ENCODE measurements at regions not wholly inside any gene's neighbourhood (a gene's known extent, or its start where the extent isn't known, plus 50 kb on each side); places are given as distances from the start of the nearest gene placed in this dataset.
"Not testable (repeated sequence)": the region's sequence is repeated elsewhere in the genome, so short reads cannot be mapped to it uniquely, and the experiment has no call there.

- Histone ChIP-seq H3K9me2 (replicated peaks; ENCODE audit: low read length) (no peaks in the 10 kb centered on the region), H3K36me3 (ENCODE audit: low read depth, low read length) (no peaks in the 10 kb centered on the region), H3F3A (ENCODE audit: low read length, unreplicated experiment) (no peaks in the 10 kb centered on the region), H3K9me3 (ENCODE audit: low read length) (no peaks in the 10 kb centered on the region), H2AFZ (ENCODE audit: low read length) (no peak overlapping the region), H3K4me3 (ENCODE audit: low read length) (no peak overlapping the region), H4K20me1 (ENCODE audit: low read length) (no peaks in the 10 kb centered on the region), H3K9ac (ENCODE audit: low read length) (no peak overlapping the region), H3K27me3 (ENCODE audit: low read length) (peaks cover 4% of the 10 kb centered on the region; the same call in 1 of the 2 replicates), H3K79me2 (ENCODE audit: low read length) (no peaks in the 10 kb centered on the region), H3K27ac (ENCODE audit: low read length) (no peak overlapping the region), H3K4me1 (ENCODE audit: insufficient read depth, low read length) (no peaks in the 10 kb centered on the region), H3K4me2 (ENCODE audit: low read length) (no peak overlapping the region)
- no TSS peak for BruUV-seq (replicated peaks)
- ATAC-seq, result no peak
- TF ChIP-seq CTCF (conservative IDR thresholded peaks at IDR 0.05; ENCODE audit: low read depth, low read length) (no peak), EZH2phosphoT487 (IDR thresholded peaks at IDR 0.05; ENCODE audit: borderline replicate concordance, low read length) (no peak), EZH2 (IDR thresholded peaks at IDR 0.05; ENCODE audit: low read length, unreplicated experiment) (no peak)
- POLR2A ChIA-PET (ENCODE audit: unreplicated experiment), result no interaction called here
- intact Hi-C loops (cut with micrococcal nuclease), result no loop called here
- DNase-seq, result no peak
- CTCF ChIA-PET, result no interaction called here
These were observed 207.6 kb upstream of the PRKCQ start for GRCh38 chr10:6787718-6788117.

GRCh38 chr10:6787091-6787490 is 207.0 kb upstream of the PRKCQ start:
- no peak overlapping the region for H3K4me2 ChIP-seq (ENCODE audit: low read length)
- CTCF ChIA-PET, result no interaction called here
- H4K20me1 ChIP-seq (ENCODE audit: low read length), result no peaks in the 10 kb centered on the region
- no peak overlapping the region for H3K4me3 ChIP-seq (ENCODE audit: low read length)
- TF ChIP-seq CTCF (conservative IDR thresholded peaks at IDR 0.05; ENCODE audit: low read depth, low read length) (no peak), EZH2phosphoT487 (IDR thresholded peaks at IDR 0.05; ENCODE audit: borderline replicate concordance, low read length) (no peak), EZH2 (IDR thresholded peaks at IDR 0.05; ENCODE audit: low read length, unreplicated experiment) (no peak)
- no peaks in the 10 kb centered on the region for H3K79me2 ChIP-seq (ENCODE audit: low read length)
- H3K27me3 ChIP-seq (ENCODE audit: low read length), result peaks cover 4% of the 10 kb centered on the region; the same call in 1 of the 2 replicates
- intact Hi-C loops (cut with micrococcal nuclease), result no loop called here
- DNase-seq (no peak), ATAC-seq (no peak)
- no peak overlapping the region for H3K27ac ChIP-seq (ENCODE audit: low read length)
- BruUV-seq (replicated peaks), result no TSS peak
- H3K9ac ChIP-seq (ENCODE audit: low read length), result no peak overlapping the region
- H3K9me2 ChIP-seq (replicated peaks; ENCODE audit: low read length), result no peaks in the 10 kb centered on the region
- no peaks in the 10 kb centered on the region for H3K9me3 ChIP-seq (ENCODE audit: low read length)
- no peaks in the 10 kb centered on the region for H3F3A ChIP-seq (ENCODE audit: low read length, unreplicated experiment)
- no peaks in the 10 kb centered on the region for H3K36me3 ChIP-seq (ENCODE audit: low read depth, low read length)
- H3K4me1 ChIP-seq (ENCODE audit: insufficient read depth, low read length), result no peaks in the 10 kb centered on the region
- POLR2A ChIA-PET (ENCODE audit: unreplicated experiment), result no interaction called here
- no peak overlapping the region for H2AFZ ChIP-seq (ENCODE audit: low read length)

GRCh38 chr10:6786579-6787031 is 206.5 kb upstream of the PRKCQ start:
- no peak overlapping the region for H3K4me3 ChIP-seq (ENCODE audit: low read length)
- BruUV-seq (replicated peaks), result no TSS peak
- peaks cover 4% of the 10 kb centered on the region; the same call in 1 of the 2 replicates for H3K27me3 ChIP-seq (ENCODE audit: low read length)
- no peaks in the 10 kb centered on the region for H3K79me2 ChIP-seq (ENCODE audit: low read length)
- no peaks in the 10 kb centered on the region for H3K36me3 ChIP-seq (ENCODE audit: low read depth, low read length)
- no peak overlapping the region for H3K4me2 ChIP-seq (ENCODE audit: low read length)
- no peaks in the 10 kb centered on the region for H3F3A ChIP-seq (ENCODE audit: low read length, unreplicated experiment)
- intact Hi-C loops (cut with micrococcal nuclease), result no loop called here
- H3K9me2 ChIP-seq (replicated peaks; ENCODE audit: low read length), result no peaks in the 10 kb centered on the region
- CTCF ChIA-PET, result no interaction called here
- no peak overlapping the region for H3K9ac ChIP-seq (ENCODE audit: low read length)
- ATAC-seq (no peak), DNase-seq (no peak)
- H3K27ac ChIP-seq (ENCODE audit: low read length), result no peak overlapping the region
- TF ChIP-seq EZH2phosphoT487 (IDR thresholded peaks at IDR 0.05; ENCODE audit: borderline replicate concordance, low read length) (no peak), CTCF (conservative IDR thresholded peaks at IDR 0.05; ENCODE audit: low read depth, low read length) (peak; percentile 43; the same call in 1 of the 2 replicates)
- no peaks in the 10 kb centered on the region for H3K4me1 ChIP-seq (ENCODE audit: insufficient read depth, low read length)
- no peaks in the 10 kb centered on the region for H3K9me3 ChIP-seq (ENCODE audit: low read length)
- POLR2A ChIA-PET (ENCODE audit: unreplicated experiment), result no interaction called here
- H2AFZ ChIP-seq (ENCODE audit: low read length), result no peak overlapping the region
- no peaks in the 10 kb centered on the region for H4K20me1 ChIP-seq (ENCODE audit: low read length)

- H3K27ac ChIP-seq (ENCODE audit: low read length); H3K4me1 ChIP-seq (ENCODE audit: insufficient read depth, low read length); BruUV-seq (replicated peaks); intact Hi-C loops (cut with micrococcal nuclease); H4K20me1 ChIP-seq (ENCODE audit: low read length); H3K9me2 ChIP-seq (replicated peaks; ENCODE audit: low read length); H3K9ac ChIP-seq (ENCODE audit: low read length); H2AFZ ChIP-seq (ENCODE audit: low read length); H3K9me3 ChIP-seq (ENCODE audit: low read length); H3K4me2 ChIP-seq (ENCODE audit: low read length); H3K4me3 ChIP-seq (ENCODE audit: low read length); DNase-seq; H3K27me3 ChIP-seq (ENCODE audit: low read length); POLR2A ChIA-PET (ENCODE audit: unreplicated experiment); H3K36me3 ChIP-seq (ENCODE audit: low read depth, low read length); ATAC-seq; H3K79me2 ChIP-seq (ENCODE audit: low read length); CTCF ChIA-PET; H3F3A ChIP-seq (ENCODE audit: low read length, unreplicated experiment): not testable (repeated sequence)
These were observed 204.4 kb upstream of the PRKCQ start for GRCh38 chr10:6784429-6784828.
